ENCODE measurements at regions not wholly inside any gene's neighbourhood (a gene's known extent, or its start where the extent isn't known, plus 50 kb on each side); places are given as distances from the start of the nearest gene placed in this dataset.
A peak's percentile ranks its signal among the peaks of the same experiment; 100 is the strongest.
"Not testable (repeated sequence)": the region's sequence is repeated elsewhere in the genome, so short reads cannot be mapped to it uniquely, and the experiment has no call there.

GRCh38 chr3:30305021-30305420 lies 301.4 kb upstream of the TGFBR2 start:
- DNase-seq, result no peak

GRCh38 chr3:30306896-30307295 lies 299.5 kb upstream of the TGFBR2 start:
- no peak for DNase-seq

- no peak for DNase-seq
These were observed 298.9 kb upstream of the TGFBR2 start for GRCh38 chr3:30307372-30307950.

GRCh38 chr3:30308131-30308530 lies 298.3 kb upstream of the TGFBR2 start:
- peak in 1 of 2 experiments; percentile 7 for DNase-seq

- DNase-seq, result no peak
These were observed 296.1 kb upstream of the TGFBR2 start for GRCh38 chr3:30309961-30310954.

GRCh38 chr3:30311781-30312180 lies 294.6 kb upstream of the TGFBR2 start:
- no peak for DNase-seq

GRCh38 chr3:30313840-30314239 lies 292.6 kb upstream of the TGFBR2 start:
- DNase-seq, result no peak

GRCh38 chr3:30314757-30315325 lies 291.6 kb upstream of the TGFBR2 start:
- DNase-seq, result no peak

GRCh38 chr3:30315447-30315846 lies 291.0 kb upstream of the TGFBR2 start:
- no peak for DNase-seq

- no peak for DNase-seq
These were observed 288.8 kb upstream of the TGFBR2 start for GRCh38 chr3:30317561-30317960.

- DNase-seq, result no peak
These were observed 288.3 kb upstream of the TGFBR2 start for GRCh38 chr3:30318110-30318509.

- peak; percentile 54 to 70 for DNase-seq
These were observed 286.7 kb upstream of the TGFBR2 start for GRCh38 chr3:30319713-30320112.

GRCh38 chr3:30320392-30320791 lies 286.0 kb upstream of the TGFBR2 start:
- DNase-seq, result no peak

- no peak for DNase-seq
These were observed 285.3 kb upstream of the TGFBR2 start for GRCh38 chr3:30321065-30321464.

- DNase-seq, result not testable (repeated sequence)
These were observed 282.8 kb upstream of the TGFBR2 start for GRCh38 chr3:30323649-30324048.

- DNase-seq, result no peak
These were observed 281.8 kb upstream of the TGFBR2 start for GRCh38 chr3:30324587-30324986.

GRCh38 chr3:30327976-30328375 lies 278.4 kb upstream of the TGFBR2 start:
- not testable (repeated sequence) for DNase-seq

GRCh38 chr3:30328935-30329334 lies 277.5 kb upstream of the TGFBR2 start:
- not testable (repeated sequence) for DNase-seq

- DNase-seq, result no peak
These were observed 274.9 kb upstream of the TGFBR2 start for GRCh38 chr3:30331519-30331918.

- DNase-seq, result no peak
These were observed 274.0 kb upstream of the TGFBR2 start for GRCh38 chr3:30332196-30333021.

- no peak for DNase-seq
These were observed 273.3 kb upstream of the TGFBR2 start for GRCh38 chr3:30333143-30333542.

- DNase-seq, result no peak
These were observed 272.5 kb upstream of the TGFBR2 start for GRCh38 chr3:30333903-30334302.

- no peak for DNase-seq
These were observed 265.9 kb upstream of the TGFBR2 start for GRCh38 chr3:30340500-30340899.

Data from AML-193 (cell line).